ENCODE measurements at regions not wholly inside any gene's neighbourhood (a gene's known extent, or its start where the extent isn't known, plus 50 kb on each side); places are given as distances from the start of the nearest gene placed in this dataset.
A peak's percentile ranks its signal among the peaks of the same experiment; 100 is the strongest.

GRCh38 chr9:113695440-113695851 lies 180.7 kb upstream of the ZNF618 start:
- Histone ChIP-seq H3K9me3 (ENCODE audit: control extremely low read depth in 1 of 5, control insufficient read depth in 4 of 5, insufficient read depth in 2 of 5, low read depth in 1 of 5, low read length in 4 of 5) (peaks cover 0 to 4% (median 0%) of the 10 kb centered on the region in 5 experiments), H3K36me3 (ENCODE audit: control insufficient read depth in 4 of 4, insufficient read depth in 4 of 4, low read length in 3 of 4) (no peaks in the 10 kb centered on the region), H3K4me1 (ENCODE audit: control extremely low read depth in 1 of 4, control insufficient read depth in 4 of 4, insufficient read depth in 4 of 4, low read length in 3 of 4) (peaks cover 0 to 2% (median 0%) of the 10 kb centered on the region in 4 experiments), H3K4me3 (ENCODE audit: control insufficient read depth in 1 of 7, extremely low read depth in 1 of 7, insufficient read depth in 4 of 7, low read depth in 2 of 7, low read length in 6 of 7) (no peak overlapping the region), H3K27me3 (replicated peaks in 2 of 5; ENCODE audit: control insufficient read depth in 4 of 5, insufficient read depth in 5 of 5, low read length in 4 of 5) (peaks cover 0 to 2% (median 0%) of the 10 kb centered on the region in 5 experiments), H3K27ac (ENCODE audit: insufficient read depth in 1 of 2, low read depth in 1 of 2, low read length in 2 of 2, poor library complexity in 1 of 2, severe bottlenecking in 2 of 2) (no peak overlapping the region)
- DNase-seq: no peak
- ChIA-PET POLR2A (no interaction called here), CTCF (interaction anchor here (1.1 to 2.3 kb wide), 3 partner anchors 10 to 17 kb away, joined by 3 to 5 read pairs (median 3); no protein-coding TSS in a partner anchor)
- WGBS (ENCODE audit: insufficient coverage): no CpG with 5 or more reads among the region's 2 CpGs

GRCh38 chr9:113695901-113696300 lies 180.2 kb upstream of the ZNF618 start:
- DNase-seq: no peak
- H3K36me3 ChIP-seq (ENCODE audit: control insufficient read depth in 4 of 4, insufficient read depth in 4 of 4, low read length in 3 of 4): no peaks in the 10 kb centered on the region
- H3K27me3 ChIP-seq (replicated peaks in 2 of 5; ENCODE audit: control insufficient read depth in 4 of 5, insufficient read depth in 5 of 5, low read length in 4 of 5): no peaks in the 10 kb centered on the region
- CTCF ChIA-PET: interaction anchor here (1.1 to 1.4 kb wide), 3 partner anchors 9 to 17 kb away, joined by 3 read pairs; no protein-coding TSS in a partner anchor
- POLR2A ChIA-PET: no interaction called here
- H3K27ac ChIP-seq (ENCODE audit: insufficient read depth in 1 of 2, low read depth in 1 of 2, low read length in 2 of 2, poor library complexity in 1 of 2, severe bottlenecking in 2 of 2): no peak overlapping the region
- WGBS (ENCODE audit: insufficient coverage): no CpG with 5 or more reads among the region's 2 CpGs
- no peaks in the 10 kb centered on the region for H3K4me1 ChIP-seq (ENCODE audit: control extremely low read depth in 1 of 4, control insufficient read depth in 4 of 4, insufficient read depth in 4 of 4, low read length in 3 of 4)
- H3K4me3 ChIP-seq (ENCODE audit: control insufficient read depth in 1 of 7, extremely low read depth in 1 of 7, insufficient read depth in 4 of 7, low read depth in 2 of 7, low read length in 6 of 7): no peak overlapping the region
- H3K9me3 ChIP-seq (ENCODE audit: control extremely low read depth in 1 of 5, control insufficient read depth in 4 of 5, insufficient read depth in 2 of 5, low read depth in 1 of 5, low read length in 4 of 5): peaks cover 0 to 4% (median 0%) of the 10 kb centered on the region in 5 experiments

- H3K36me3 ChIP-seq (ENCODE audit: control insufficient read depth in 4 of 4, insufficient read depth in 4 of 4, low read length in 3 of 4): no peaks in the 10 kb centered on the region
- CTCF ChIA-PET: no interaction called here
- no peaks in the 10 kb centered on the region for H3K27me3 ChIP-seq (replicated peaks in 2 of 5; ENCODE audit: control insufficient read depth in 4 of 5, insufficient read depth in 5 of 5, low read length in 4 of 5)
- H3K4me1 ChIP-seq (ENCODE audit: control extremely low read depth in 1 of 4, control insufficient read depth in 4 of 4, insufficient read depth in 4 of 4, low read length in 3 of 4): no peaks in the 10 kb centered on the region
- H3K4me3 ChIP-seq (ENCODE audit: control insufficient read depth in 1 of 7, extremely low read depth in 1 of 7, insufficient read depth in 4 of 7, low read depth in 2 of 7, low read length in 6 of 7): no peak overlapping the region
- POLR2A ChIA-PET: no interaction called here
- H3K9me3 ChIP-seq (ENCODE audit: control extremely low read depth in 1 of 5, control insufficient read depth in 4 of 5, insufficient read depth in 2 of 5, low read depth in 1 of 5, low read length in 4 of 5): no peaks in the 10 kb centered on the region
- DNase-seq: no peak
- H3K27ac ChIP-seq (ENCODE audit: insufficient read depth in 1 of 2, low read depth in 1 of 2, low read length in 2 of 2, poor library complexity in 1 of 2, severe bottlenecking in 2 of 2): no peak overlapping the region
- 91% methylated on average over 17 of the region's 17 CpGs for WGBS (ENCODE audit: insufficient coverage)
Observed at GRCh38 chr9:113701774-113702755, 174.0 kb upstream of the ZNF618 start.

- peaks cover 0 to 4% (median 0%) of the 10 kb centered on the region in 5 experiments for H3K9me3 ChIP-seq (ENCODE audit: control extremely low read depth in 1 of 5, control insufficient read depth in 4 of 5, insufficient read depth in 2 of 5, low read depth in 1 of 5, low read length in 4 of 5)
- ChIA-PET CTCF (interaction anchor here (0.8 to 1.1 kb wide), 2 partner anchors 10 to 155 kb away, joined by 3 read pairs; no protein-coding TSS in a partner anchor), POLR2A (no interaction called here)
- H3K4me3 ChIP-seq (ENCODE audit: control insufficient read depth in 1 of 7, extremely low read depth in 1 of 7, insufficient read depth in 4 of 7, low read depth in 2 of 7, low read length in 6 of 7): no peak overlapping the region
- no peaks in the 10 kb centered on the region for H3K4me1 ChIP-seq (ENCODE audit: control extremely low read depth in 1 of 4, control insufficient read depth in 4 of 4, insufficient read depth in 4 of 4, low read length in 3 of 4)
- H3K27ac ChIP-seq (ENCODE audit: insufficient read depth in 1 of 2, low read depth in 1 of 2, low read length in 2 of 2, poor library complexity in 1 of 2, severe bottlenecking in 2 of 2): no peak overlapping the region
- 90% methylated on average over 4 of the region's 6 CpGs for WGBS (ENCODE audit: insufficient coverage)
- peak in 1 of 3 donors; percentile 31 for DNase-seq
- H3K27me3 ChIP-seq (replicated peaks in 2 of 5; ENCODE audit: control insufficient read depth in 4 of 5, insufficient read depth in 5 of 5, low read length in 4 of 5): no peaks in the 10 kb centered on the region
- H3K36me3 ChIP-seq (ENCODE audit: control insufficient read depth in 4 of 4, insufficient read depth in 4 of 4, low read length in 3 of 4): no peaks in the 10 kb centered on the region
Observed at GRCh38 chr9:113705306-113705927, 170.7 kb upstream of the ZNF618 start.

- 94% methylated on average over 1 of the region's 2 CpGs for WGBS (ENCODE audit: insufficient coverage)
- Histone ChIP-seq H3K9me3 (ENCODE audit: control extremely low read depth in 1 of 5, control insufficient read depth in 4 of 5, insufficient read depth in 2 of 5, low read depth in 1 of 5, low read length in 4 of 5) (peaks cover 0 to 4% (median 0%) of the 10 kb centered on the region in 5 experiments), H3K27ac (ENCODE audit: insufficient read depth in 1 of 2, low read depth in 1 of 2, low read length in 2 of 2, poor library complexity in 1 of 2, severe bottlenecking in 2 of 2) (no peak overlapping the region), H3K36me3 (ENCODE audit: control insufficient read depth in 4 of 4, insufficient read depth in 4 of 4, low read length in 3 of 4) (no peaks in the 10 kb centered on the region), H3K4me3 (ENCODE audit: control insufficient read depth in 1 of 7, extremely low read depth in 1 of 7, insufficient read depth in 4 of 7, low read depth in 2 of 7, low read length in 6 of 7) (no peak overlapping the region), H3K27me3 (replicated peaks in 2 of 5; ENCODE audit: control insufficient read depth in 4 of 5, insufficient read depth in 5 of 5, low read length in 4 of 5) (no peaks in the 10 kb centered on the region), H3K4me1 (ENCODE audit: control extremely low read depth in 1 of 4, control insufficient read depth in 4 of 4, insufficient read depth in 4 of 4, low read length in 3 of 4) (no peaks in the 10 kb centered on the region)
- no peak for DNase-seq
- ChIA-PET CTCF (interaction anchor here (0.8 kb wide), 1 partner anchor 11 kb away, joined by 3 read pairs; no protein-coding TSS in a partner anchor), POLR2A (no interaction called here)
Observed at GRCh38 chr9:113705928-113706519, 170.1 kb upstream of the ZNF618 start.

- Histone ChIP-seq H3K4me1 (ENCODE audit: control extremely low read depth in 1 of 4, control insufficient read depth in 4 of 4, insufficient read depth in 4 of 4, low read length in 3 of 4) (no peaks in the 10 kb centered on the region), H3K4me3 (ENCODE audit: control insufficient read depth in 1 of 7, extremely low read depth in 1 of 7, insufficient read depth in 4 of 7, low read depth in 2 of 7, low read length in 6 of 7) (no peak overlapping the region), H3K9me3 (ENCODE audit: control extremely low read depth in 1 of 5, control insufficient read depth in 4 of 5, insufficient read depth in 2 of 5, low read depth in 1 of 5, low read length in 4 of 5) (peaks cover 0 to 4% (median 0%) of the 10 kb centered on the region in 5 experiments), H3K27me3 (replicated peaks in 2 of 5; ENCODE audit: control insufficient read depth in 4 of 5, insufficient read depth in 5 of 5, low read length in 4 of 5) (no peaks in the 10 kb centered on the region), H3K36me3 (ENCODE audit: control insufficient read depth in 4 of 4, insufficient read depth in 4 of 4, low read length in 3 of 4) (no peaks in the 10 kb centered on the region), H3K27ac (ENCODE audit: insufficient read depth in 1 of 2, low read depth in 1 of 2, low read length in 2 of 2, poor library complexity in 1 of 2, severe bottlenecking in 2 of 2) (no peak overlapping the region)
- DNase-seq: no peak
- ChIA-PET CTCF (no interaction called here), POLR2A (no interaction called here)
- WGBS (ENCODE audit: insufficient coverage): 96% methylated on average over 7 of the region's 8 CpGs
Observed at GRCh38 chr9:113707953-113708695, 168.0 kb upstream of the ZNF618 start.

Measured in common myeloid progenitor, CD34-positive (primary cell).